D721Med (cell line): ENCODE measurements at regions not wholly inside any gene's neighbourhood (a gene's known extent, or its start where the extent isn't known, plus 50 kb on each side); places are given as distances from the start of the nearest gene placed in this dataset.

Source experiments
- DNase-seq: peaks from one replicate; pipeline ENCODE4 v3.0.0; 2011; ENCODE audit warnings: low spot score; ENCODE audit not compliant: insufficient read length
- FAIRE-seq: peaks from 2 replicates; lab custom pipeline; 2011; peaks lifted over from hg19 to GRCh38; lab: Jason Lieb, UNC
- CTCF ChIP-seq: IDR thresholded peaks from 2 replicates; pipeline ENCODE4 v1.5.1; 2012; ENCODE audit warnings: mild to moderate bottlenecking, control low read depth; ENCODE audit not compliant: insufficient read depth; ENCODE audit errors: missing control alignments

- DNase-seq = no peak
- TF ChIP-seq CTCF = no peak
- no peak for FAIRE-seq
These were observed 239.0 kb upstream of the KLF6 start for GRCh38 chr10:4024027-4024426.

GRCh38 chr10:4022473-4022872, 237.5 kb upstream of the KLF6 start:
- no peak for TF ChIP-seq CTCF
- DNase-seq = no peak
- no peak for FAIRE-seq

GRCh38 chr10:4020631-4021030, 235.6 kb upstream of the KLF6 start:
- FAIRE-seq = no peak
- TF ChIP-seq CTCF = no peak
- no peak for DNase-seq

- DNase-seq = no peak
These were observed 233.1 kb upstream of the KLF6 start for GRCh38 chr10:4018054-4018511.

GRCh38 chr10:4017336-4017735, 232.3 kb upstream of the KLF6 start:
- no peak for TF ChIP-seq CTCF

More at GRCh38 chr10:4018054-4018511, 233.1 kb upstream of the KLF6 start:
- no peak for FAIRE-seq
- TF ChIP-seq CTCF = no peak

GRCh38 chr10:4016214-4016740, 231.3 kb upstream of the KLF6 start:
- FAIRE-seq (no peak), DNase-seq (no peak)
- no peak for TF ChIP-seq CTCF

More at GRCh38 chr10:4017336-4017735, 232.3 kb upstream of the KLF6 start:
- FAIRE-seq (no peak), DNase-seq (no peak)

GRCh38 chr10:4013651-4014121, 228.7 kb upstream of the KLF6 start:
- TF ChIP-seq CTCF = no peak
- no peak for DNase-seq
- no peak for FAIRE-seq
